Breast epithelium (tissue), 3 donors: ENCODE measurements at regions not wholly inside any gene's neighbourhood (a gene's known extent, or its start where the extent isn't known, plus 50 kb on each side); places are given as distances from the start of the nearest gene placed in this dataset.
"Not testable (repeated sequence)": the region's sequence is repeated elsewhere in the genome, so short reads cannot be mapped to it uniquely, and the experiment has no call there.

Experiments
- CTCF ChIP-seq, 3 donors: fragments of 450-650 bp; IDR thresholded peaks; one replicate each; pipeline ENCODE4 v1.5.1; 2016 to 2017; ENCODE audit warnings: antibody characterized with exemption in 3 of 3, mild to moderate bottlenecking in 3 of 3, moderate library complexity in 3 of 3
- POLR2A ChIP-seq: fragments of 450-650 bp; IDR thresholded peaks from one replicate; pipeline ENCODE4 v1.6.1; 2016; ENCODE audit warnings: antibody characterized with exemption, mild to moderate bottlenecking, moderate library complexity

GRCh38 chr20:11513241-11513745, 404.4 kb upstream of the BTBD3 start:
- not testable (repeated sequence) for TF ChIP-seq CTCF (IDR thresholded peaks at IDR 0.05); POLR2A
